Cerebellar nuclear complex (tissue), 1 donor: ENCODE measurements at regions not wholly inside any gene's neighbourhood (a gene's known extent, or its start where the extent isn't known, plus 50 kb on each side); places are given as distances from the start of the nearest gene placed in this dataset.

Experiments
- DNase-seq, 2 experiments: peaks; one replicate each; lab custom pipeline; 2025; lab: John Stamatoyannopoulos, UW

GRCh38 chr11:134476435-134477021 is 64.5 kb upstream of the B3GAT1 start:
- DNase-seq, result no peak

- DNase-seq, result no peak
Observed at GRCh38 chr11:134475951-134476350, 63.9 kb upstream of the B3GAT1 start.

DNA sequence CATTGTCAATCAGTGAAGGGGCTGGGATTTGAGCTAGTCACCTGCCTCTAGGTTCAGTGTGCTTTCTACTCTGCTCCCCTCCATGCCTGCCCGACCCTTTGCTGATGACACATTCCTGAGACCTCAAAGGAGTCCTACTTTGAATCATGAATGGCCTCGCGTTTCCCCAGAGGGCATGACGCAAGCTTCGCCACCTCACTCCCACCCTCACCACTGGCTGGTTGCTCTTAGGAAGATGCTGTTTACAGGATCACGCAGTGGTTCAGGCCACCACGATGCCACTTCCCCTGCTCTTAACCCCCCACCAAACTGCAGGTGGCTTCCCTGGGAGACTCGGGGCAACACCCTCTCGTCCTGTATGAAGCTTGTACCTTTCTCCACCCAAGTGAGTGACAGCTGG is 62.9 kb upstream of the B3GAT1 start:
- DNase-seq, result no peak

- no peak for DNase-seq
Observed at GRCh38 chr11:134474070-134474860, 62.2 kb upstream of the B3GAT1 start.

DNA sequence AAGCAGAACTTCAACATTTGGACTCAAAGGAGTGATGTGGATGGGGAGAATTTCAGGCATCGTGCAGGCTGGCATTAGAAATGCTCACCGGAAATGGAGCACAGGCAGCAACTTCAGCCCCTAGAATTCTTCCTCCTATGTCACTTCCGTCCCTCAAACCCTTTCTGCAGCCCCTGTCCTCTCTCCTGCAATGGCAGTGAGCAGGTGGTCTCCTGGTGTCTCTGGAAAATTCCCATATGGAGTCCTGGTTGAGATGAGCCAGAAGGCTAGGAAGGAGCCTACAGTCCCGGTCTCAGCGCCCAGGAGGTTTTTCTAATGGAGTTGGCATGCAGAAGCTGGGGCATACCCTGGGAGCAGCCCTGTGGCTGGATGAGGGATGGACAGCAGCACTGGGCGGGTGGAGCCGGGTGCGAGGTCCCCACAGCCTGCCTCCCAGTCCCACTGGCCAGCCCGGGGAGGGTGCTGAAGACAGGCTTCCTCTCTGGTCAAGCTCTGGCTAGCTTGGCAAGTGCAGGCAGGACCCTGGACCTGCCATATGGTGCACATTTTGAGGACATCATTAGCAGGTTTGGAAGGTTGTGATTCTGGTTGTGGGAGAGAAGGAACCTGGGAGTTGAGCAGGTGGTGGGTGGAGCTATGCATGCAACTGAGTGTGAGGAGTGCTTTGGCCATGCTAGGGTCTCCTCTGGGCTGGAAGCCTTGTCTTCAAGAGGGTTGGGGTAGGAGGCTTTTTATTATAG is 59.8 kb upstream of the B3GAT1 start:
- DNase-seq, result no peak

DNA sequence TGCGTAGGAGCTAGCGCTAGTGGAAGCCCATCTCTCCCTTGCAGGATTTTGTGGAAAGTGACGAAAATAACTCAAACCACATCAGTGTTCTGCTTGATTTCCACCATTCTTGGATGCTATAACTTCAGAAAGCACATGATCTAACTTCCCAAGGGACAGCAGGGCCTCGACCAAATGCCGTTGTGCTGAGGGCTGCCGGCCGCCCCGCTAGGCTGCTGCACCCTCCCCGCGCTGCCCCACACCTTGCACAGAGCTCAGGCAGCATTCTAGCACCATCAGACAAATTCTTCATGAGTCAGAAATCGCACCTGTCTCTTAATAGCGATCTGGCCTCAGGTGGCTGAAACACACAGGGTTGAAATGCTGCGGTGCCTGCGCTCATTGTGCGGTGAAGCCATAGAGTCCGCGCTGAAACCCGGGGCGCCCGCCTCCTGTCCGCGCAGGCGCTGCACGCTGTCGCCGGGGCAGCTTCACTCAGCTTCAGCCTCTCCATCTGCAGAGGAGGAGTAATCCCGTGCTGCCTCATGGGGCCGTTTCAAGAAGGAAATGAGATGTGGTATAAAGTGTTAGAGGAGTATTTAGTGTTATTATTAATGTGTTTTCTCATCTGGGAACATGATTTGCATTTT is 59.2 kb upstream of the B3GAT1 start:
- DNase-seq, result peak in 1 of 2 experiments; percentile 18

- DNase-seq, result no peak
Observed at GRCh38 chr11:134470238-134470637, 58.2 kb upstream of the B3GAT1 start.

DNA sequence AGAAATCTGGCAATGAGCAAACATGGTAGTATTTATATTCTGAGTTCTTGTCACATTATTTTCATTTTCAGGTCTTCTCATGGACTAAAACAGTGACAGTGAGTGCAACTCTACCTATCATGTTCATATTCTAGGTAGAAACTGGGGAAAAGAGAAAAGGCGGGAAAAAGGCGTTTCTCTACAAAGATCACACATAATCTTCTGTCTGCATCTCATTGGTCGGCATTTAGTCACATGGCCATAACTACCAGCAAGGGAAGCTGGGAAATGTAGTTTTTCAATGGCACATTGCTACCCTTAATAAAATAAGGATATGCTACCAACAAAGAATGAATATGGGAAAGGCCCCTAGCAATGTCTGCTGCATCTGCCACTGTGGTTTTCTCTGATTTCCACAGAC is 57.6 kb upstream of the B3GAT1 start:
- no peak for DNase-seq

DNA sequence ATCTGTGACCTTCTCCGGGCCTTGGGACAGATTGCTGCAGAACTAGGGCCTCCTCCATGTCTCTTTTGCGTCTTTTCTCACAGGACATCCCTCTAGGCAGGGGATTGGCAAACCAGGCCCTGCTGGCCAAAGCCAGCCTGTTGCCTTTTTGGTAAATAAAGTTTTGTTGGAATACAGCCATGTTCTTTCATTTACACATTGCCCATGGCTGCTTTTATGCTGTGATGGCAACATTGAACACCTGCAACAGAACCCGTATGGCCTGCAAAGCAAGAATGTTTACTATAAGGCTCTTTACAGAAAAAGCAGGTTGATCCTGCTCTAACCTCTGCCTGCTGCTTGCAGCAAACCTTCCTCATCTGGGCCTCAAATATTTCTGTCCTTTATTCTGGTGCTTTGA is 56.8 kb upstream of the B3GAT1 start:
- DNase-seq, result no peak

DNA sequence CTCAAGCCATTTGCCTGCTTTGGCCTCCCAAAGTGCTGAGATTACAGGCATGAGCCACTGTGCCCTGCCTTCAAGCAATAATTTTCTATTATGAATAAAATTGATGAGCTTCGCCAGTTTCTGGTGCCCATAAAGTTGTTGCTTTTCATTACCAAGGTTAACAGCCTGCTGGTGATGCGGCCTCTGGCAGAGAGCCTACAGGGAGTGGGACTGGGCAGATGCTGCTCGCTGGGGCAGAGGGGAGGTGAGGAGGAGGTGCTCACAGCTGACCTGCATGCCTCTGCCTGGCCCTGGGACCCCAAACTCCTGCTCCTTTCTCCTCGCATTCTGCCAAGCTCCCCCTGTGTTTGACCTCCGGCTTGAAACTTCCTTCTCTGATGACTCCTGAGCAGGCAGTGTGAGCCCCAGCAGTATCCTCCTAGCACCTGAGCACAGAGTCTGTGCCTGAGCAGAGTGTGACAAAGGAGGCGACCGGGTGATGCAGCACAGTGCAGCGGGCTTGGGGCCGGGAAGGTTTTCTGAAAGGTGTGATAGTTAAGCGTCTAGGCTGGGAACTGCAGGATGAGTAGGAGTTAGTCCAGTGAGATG is 56.1 kb upstream of the B3GAT1 start:
- no peak for DNase-seq

GRCh38 chr11:134466610-134467567 is 54.8 kb upstream of the B3GAT1 start:
- no peak for DNase-seq

GRCh38 chr11:134466156-134466555 is 54.1 kb upstream of the B3GAT1 start:
- no peak for DNase-seq

GRCh38 chr11:134464981-134465730 is 53.1 kb upstream of the B3GAT1 start:
- no peak for DNase-seq

DNA sequence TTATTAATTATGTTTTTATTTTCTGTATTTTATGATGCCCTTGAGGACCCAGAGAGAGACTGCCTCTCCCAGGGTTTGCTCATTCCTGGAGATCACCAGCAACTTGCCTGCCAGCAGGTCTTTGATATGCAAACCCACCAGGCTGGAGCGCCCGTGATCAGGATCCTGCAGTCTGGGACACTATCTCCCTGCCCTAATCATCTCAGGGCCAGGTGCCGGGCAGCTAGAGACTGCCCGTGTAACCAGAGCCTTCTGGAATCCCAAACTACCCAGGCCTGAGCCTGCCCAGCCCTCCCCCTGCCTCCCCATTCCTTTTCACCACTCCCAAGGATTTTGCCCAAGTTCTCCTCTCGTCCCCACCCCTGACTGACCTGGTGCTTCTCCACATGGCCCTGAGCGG is 52.2 kb upstream of the B3GAT1 start:
- DNase-seq, result no peak

DNA sequence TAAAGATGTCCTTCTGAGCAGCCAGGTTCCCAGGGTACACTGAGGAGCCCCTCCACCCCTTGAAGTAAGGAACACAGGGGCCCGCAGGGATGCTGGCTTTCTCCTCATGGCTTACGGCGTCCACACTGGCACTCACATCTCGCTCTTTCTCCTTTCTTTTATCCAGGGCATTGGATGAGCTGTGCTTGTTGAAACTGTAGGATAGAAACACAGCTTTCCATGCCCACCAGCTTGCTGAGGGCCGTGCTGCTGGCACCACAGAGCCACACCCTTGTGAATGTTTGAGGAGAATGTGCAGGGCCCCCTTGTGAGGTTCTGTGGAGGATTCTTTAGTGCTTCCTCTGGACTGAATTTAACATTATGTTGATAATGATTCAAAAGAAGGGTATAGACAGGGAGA is 51.7 kb upstream of the B3GAT1 start:
- DNase-seq, result no peak
